Adrenal gland (tissue), 9 donors: ENCODE measurements at regions not wholly inside any gene's neighbourhood (a gene's known extent, or its start where the extent isn't known, plus 50 kb on each side); places are given as distances from the start of the nearest gene placed in this dataset.

Experiments used
- DNase-seq, 7 donors: peaks; one replicate each; pipeline ENCODE4 v3.0.0-alpha.2; 2019 to 2020
- H3K27ac ChIP-seq, 5 donors: fragments of 200-600 bp; sonication (generic) in 4 of 5; 1 replicate in 3 of 5; 2 replicates in 2 of 5; pipeline versions ENCODE4 v1.5.1 to v1.8.0; 2016 to 2020; ENCODE audit warnings: mild to moderate bottlenecking in 1 of 5
- H3K27me3 ChIP-seq: fragments of 200-600 bp; 2 replicates; pipeline ENCODE4 v1.8.0; 2021
- H3K36me3 ChIP-seq, 2 donors: fragments of 200-600 bp; replicated peaks in 1 of 2; 1 replicate in 1 of 2; 2 replicates in 1 of 2; pipeline versions ENCODE4 v1.5.1 to v1.8.0; 2018 to 2022
- H3K4me1 ChIP-seq, 2 donors: fragments of 200-600 bp; replicated peaks in 1 of 2; 1 replicate in 1 of 2; 2 replicates in 1 of 2; pipeline versions ENCODE4 v1.5.1 to v1.8.0; 2018 to 2021
- H3K4me3 ChIP-seq, 4 donors: fragments of 200-600 bp; sonication (generic) in 3 of 4; one replicate each; pipeline ENCODE4 v1.5.1; 2016 to 2018
- H3K9me3 ChIP-seq, 3 donors: fragments of 200-600 bp; sonication (generic) in 1 of 3; replicated peaks in 1 of 3; 1 replicate in 2 of 3; 2 replicates in 1 of 3; pipeline versions ENCODE4 v1.5.1 to v1.8.0; 2016 to 2021
- CTCF ChIP-seq, 6 experiments: fragments of 450-650 bp in 4 of 6; fragments of 200-600 bp in 2 of 6; sonication (generic) in 1 of 6; IDR thresholded peaks; 1 replicate in 5 of 6; 2 replicates in 1 of 6; pipeline versions ENCODE4 v1.5.1 to v1.8.0; 2016 to 2021; ENCODE audit warnings: antibody characterized with exemption in 6 of 6, mild to moderate bottlenecking in 2 of 6, moderate library complexity in 1 of 6
- POLR2A ChIP-seq, 2 donors: fragments of 450-650 bp; IDR thresholded peaks; one replicate each; pipeline ENCODE4 v1.6.1; 2017; ENCODE audit warnings: antibody characterized with exemption in 2 of 2, mild to moderate bottlenecking in 2 of 2, moderate library complexity in 1 of 2
- WGBS, 4 donors: extraction: QIAGEN DNeasy Blood & Tissue Kit in 2 of 4; methylation state at CpG; one replicate each; pipeline versions ENCODE4 v1.1.5 to v1.1.7; 2013 to 2017; 5-methylcytosine and 5-hydroxymethylcytosine counted together
- intact Hi-C, 2 donors: fragments of 100-400 bp; cut with DNase I; formaldehyde crosslinking; loops; one replicate each; pipeline versions ENCODE4 v1.14.1 to v1.15.0; 2022 to 2023
- donor health status: healthy with polysubstance abuse.
- donor health status: Bipolar disorder and iron deficiency.
- donor health status: DM: yes; HTN: yes; CAD: no.
- donor health status: DM: no; HTN: no; CAD: no.
- donor health status: DM: no; HTN: no; CAD: no.

DNA sequence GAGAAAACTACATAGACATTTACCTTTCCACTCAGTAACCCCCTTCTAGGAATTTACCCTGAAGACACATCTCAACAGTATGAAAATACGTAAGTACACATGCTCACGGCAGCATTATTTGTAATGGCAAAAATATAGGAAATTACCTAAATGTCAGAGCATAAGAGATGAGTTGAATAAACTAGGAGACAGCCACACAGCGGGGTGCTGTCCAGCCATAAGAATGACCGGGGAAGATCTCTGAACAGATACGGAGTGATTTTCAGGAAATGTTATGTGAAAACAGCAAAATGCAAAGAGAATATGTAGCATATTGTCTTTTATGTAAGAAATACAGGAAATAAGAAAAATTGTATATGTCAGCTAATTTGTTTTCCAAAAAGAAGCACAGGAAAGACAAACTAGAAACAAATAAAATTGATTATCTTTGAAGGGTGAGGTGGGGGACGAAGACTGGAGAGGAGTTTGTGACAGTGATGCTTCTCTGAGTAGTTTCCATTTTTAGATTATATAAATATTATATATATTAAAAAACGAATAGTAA, 195.4 kb downstream of the HAUS1 start:
- H3K27ac ChIP-seq, result no peak overlapping the region
- H3K27me3 ChIP-seq, result no peaks in the 10 kb centered on the region
- H3K4me3 ChIP-seq, result no peak overlapping the region
- no peaks in the 10 kb centered on the region for H3K36me3 ChIP-seq
- 70 to 79% (median 71%) methylated on average over 7 of the region's 7 CpGs for WGBS, 4 donors
- no peak for DNase-seq
- no peaks in the 10 kb centered on the region for H3K4me1 ChIP-seq
- no peaks in the 10 kb centered on the region for H3K9me3 ChIP-seq
- intact Hi-C loops, result no loop called here
- TF ChIP-seq POLR2A (IDR thresholded peaks at IDR 0.05), result no peak
- no peak for TF ChIP-seq CTCF (IDR thresholded peaks at IDR 0.05)

- no peaks in the 10 kb centered on the region for H3K9me3 ChIP-seq
- H3K27ac ChIP-seq, result no peak overlapping the region
- no peak for TF ChIP-seq CTCF (IDR thresholded peaks at IDR 0.05)
- TF ChIP-seq POLR2A (IDR thresholded peaks at IDR 0.05), result no peak
- intact Hi-C loops, result no loop called here
- no peak for DNase-seq
- no peaks in the 10 kb centered on the region for H3K4me1 ChIP-seq
- no peaks in the 10 kb centered on the region for H3K27me3 ChIP-seq
- H3K4me3 ChIP-seq, result no peak overlapping the region
- H3K36me3 ChIP-seq, result no peaks in the 10 kb centered on the region
- WGBS, 4 donors, result 63 to 65% (median 64%) methylated on average over 6 of the region's 6 CpGs
Observed at GRCh38 chr18:46301081-46301480, 196.9 kb downstream of the HAUS1 start.

- Histone ChIP-seq H3K4me3 (no peak overlapping the region), H3K36me3 (no peaks in the 10 kb centered on the region)
Observed at GRCh38 chr18:46301571-46301970, 197.4 kb downstream of the HAUS1 start.

More at GRCh38 chr18:46301571-46301970, 197.4 kb downstream of the HAUS1 start:
- no peak for DNase-seq
- intact Hi-C loops, result no loop called here
- H3K27ac ChIP-seq, result no peak overlapping the region
- no peak for TF ChIP-seq CTCF (IDR thresholded peaks at IDR 0.05)
- no peak for TF ChIP-seq POLR2A (IDR thresholded peaks at IDR 0.05)
- no peaks in the 10 kb centered on the region for H3K9me3 ChIP-seq
- H3K27me3 ChIP-seq, result no peaks in the 10 kb centered on the region
- WGBS, 4 donors, result 64 to 80% (median 68%) methylated on average over 2 to 9 of the region's 9 CpGs
- H3K4me1 ChIP-seq, result no peaks in the 10 kb centered on the region
